ENCODE measurements at regions not wholly inside any gene's neighbourhood (a gene's known extent, or its start where the extent isn't known, plus 50 kb on each side); places are given as distances from the start of the nearest gene placed in this dataset.
"Not testable (repeated sequence)": the region's sequence is repeated elsewhere in the genome, so short reads cannot be mapped to it uniquely, and the experiment has no call there.

GRCh38 chr7:152594801-152595200 lies 81.1 kb downstream of the XRCC2 start:
- no peak overlapping the region for H3K27ac ChIP-seq (ENCODE audit: low read length)
- no peaks in the 10 kb centered on the region for H3K36me3 ChIP-seq (ENCODE audit: insufficient read depth, low read length)
- no peak overlapping the region for H3K9ac ChIP-seq (ENCODE audit: low read length)
- H3K4me1 ChIP-seq (ENCODE audit: low read length) = no peaks in the 10 kb centered on the region
- H3K9me3 ChIP-seq (ENCODE audit: low read length) = no peaks in the 10 kb centered on the region
- no peak overlapping the region for H2AFZ ChIP-seq (ENCODE audit: low read length)
- no peak overlapping the region for H3K4me2 ChIP-seq (ENCODE audit: low read depth, low read length, poor library complexity, severe bottlenecking)
- H3K9me2 ChIP-seq (replicated peaks; ENCODE audit: insufficient read depth, low read length) = no peaks in the 10 kb centered on the region
- no peaks in the 10 kb centered on the region for H3K79me2 ChIP-seq (ENCODE audit: low read length)
- no peak for DNase-seq
- H4K20me1 ChIP-seq (ENCODE audit: insufficient read depth, low read depth, low read length) = no peaks in the 10 kb centered on the region
- no peak overlapping the region for H3K4me3 ChIP-seq (ENCODE audit: low read length)
- H3K27me3 ChIP-seq (ENCODE audit: low read length) = no peaks in the 10 kb centered on the region

- no peaks in the 10 kb centered on the region for H3K27me3 ChIP-seq (ENCODE audit: low read length)
- no peak overlapping the region for H3K9ac ChIP-seq (ENCODE audit: low read length)
- H3K9me3 ChIP-seq (ENCODE audit: low read length) = no peaks in the 10 kb centered on the region
- DNase-seq = no peak
- no peaks in the 10 kb centered on the region for H3K79me2 ChIP-seq (ENCODE audit: low read length)
- H3K27ac ChIP-seq (ENCODE audit: low read length) = no peak overlapping the region
- no peaks in the 10 kb centered on the region for H3K36me3 ChIP-seq (ENCODE audit: insufficient read depth, low read length)
- no peak overlapping the region for H3K4me3 ChIP-seq (ENCODE audit: low read length)
- no peaks in the 10 kb centered on the region for H4K20me1 ChIP-seq (ENCODE audit: insufficient read depth, low read depth, low read length)
- no peak overlapping the region for H3K4me2 ChIP-seq (ENCODE audit: low read depth, low read length, poor library complexity, severe bottlenecking)
- H2AFZ ChIP-seq (ENCODE audit: low read length) = no peak overlapping the region
- no peaks in the 10 kb centered on the region for H3K9me2 ChIP-seq (replicated peaks; ENCODE audit: insufficient read depth, low read length)
- H3K4me1 ChIP-seq (ENCODE audit: low read length) = no peaks in the 10 kb centered on the region
These were observed 84.0 kb downstream of the XRCC2 start for GRCh38 chr7:152591976-152592375.

DNA sequence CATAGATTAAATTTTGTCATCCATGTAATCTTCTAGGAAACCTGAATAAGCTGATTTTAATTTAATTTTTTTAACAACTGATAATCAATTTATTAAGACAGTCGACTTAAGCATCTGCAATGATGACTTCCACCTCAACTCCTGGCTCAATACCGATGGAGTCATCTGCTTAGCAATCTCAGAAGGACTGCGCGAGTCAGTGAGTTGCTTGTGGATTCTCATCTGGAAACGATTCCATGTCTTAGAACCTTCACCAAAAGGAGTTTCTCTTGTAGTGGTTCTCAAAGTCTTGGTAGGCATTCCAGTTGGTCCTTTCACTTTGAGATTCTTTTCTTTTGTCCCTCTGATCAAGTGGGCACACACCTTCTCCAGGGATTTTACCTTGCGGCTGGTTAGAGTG lies 85.5 kb downstream of the XRCC2 start:
- H3K79me2 ChIP-seq (ENCODE audit: low read length) = no peaks in the 10 kb centered on the region
- no peak overlapping the region for H3K27ac ChIP-seq (ENCODE audit: low read length)
- no peak overlapping the region for H3K4me2 ChIP-seq (ENCODE audit: low read depth, low read length, poor library complexity, severe bottlenecking)
- no peaks in the 10 kb centered on the region for H3K36me3 ChIP-seq (ENCODE audit: insufficient read depth, low read length)
- no peak overlapping the region for H3K9ac ChIP-seq (ENCODE audit: low read length)
- no peaks in the 10 kb centered on the region for H3K27me3 ChIP-seq (ENCODE audit: low read length)
- no peaks in the 10 kb centered on the region for H3K9me2 ChIP-seq (replicated peaks; ENCODE audit: insufficient read depth, low read length)
- H4K20me1 ChIP-seq (ENCODE audit: insufficient read depth, low read depth, low read length) = no peaks in the 10 kb centered on the region
- no peaks in the 10 kb centered on the region for H3K9me3 ChIP-seq (ENCODE audit: low read length)
- DNase-seq = no peak
- H3K4me1 ChIP-seq (ENCODE audit: low read length) = no peaks in the 10 kb centered on the region
- H2AFZ ChIP-seq (ENCODE audit: low read length) = no peak overlapping the region
- H3K4me3 ChIP-seq (ENCODE audit: low read length) = no peak overlapping the region

DNA sequence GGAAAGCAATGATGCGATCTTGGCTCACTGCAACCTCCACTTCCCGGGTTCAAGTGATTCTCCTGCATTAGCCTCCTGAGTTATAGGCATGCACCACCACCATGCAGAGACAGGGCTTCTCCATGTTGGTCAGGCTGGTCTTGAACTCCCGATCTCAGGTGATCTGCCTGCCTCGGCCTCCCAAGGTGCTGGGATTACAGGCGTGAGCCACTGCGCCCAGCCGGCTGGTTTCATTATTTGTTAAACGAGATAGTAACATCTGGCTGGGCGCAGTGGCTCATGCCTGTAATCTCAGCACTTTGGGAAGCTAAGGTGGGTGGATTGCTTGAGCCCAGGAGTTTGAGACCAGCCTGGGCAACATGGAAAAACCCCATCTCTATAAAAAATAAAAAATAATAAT lies 86.1 kb downstream of the XRCC2 start:
- H4K20me1 ChIP-seq (ENCODE audit: insufficient read depth, low read depth, low read length); H3K4me3 ChIP-seq (ENCODE audit: low read length); H3K27me3 ChIP-seq (ENCODE audit: low read length); H3K4me1 ChIP-seq (ENCODE audit: low read length); H3K27ac ChIP-seq (ENCODE audit: low read length); H3K4me2 ChIP-seq (ENCODE audit: low read depth, low read length, poor library complexity, severe bottlenecking); H3K36me3 ChIP-seq (ENCODE audit: insufficient read depth, low read length); H3K9me2 ChIP-seq (replicated peaks; ENCODE audit: insufficient read depth, low read length); H3K9me3 ChIP-seq (ENCODE audit: low read length); DNase-seq; H3K9ac ChIP-seq (ENCODE audit: low read length); H3K79me2 ChIP-seq (ENCODE audit: low read length); H2AFZ ChIP-seq (ENCODE audit: low read length): not testable (repeated sequence)

DNA sequence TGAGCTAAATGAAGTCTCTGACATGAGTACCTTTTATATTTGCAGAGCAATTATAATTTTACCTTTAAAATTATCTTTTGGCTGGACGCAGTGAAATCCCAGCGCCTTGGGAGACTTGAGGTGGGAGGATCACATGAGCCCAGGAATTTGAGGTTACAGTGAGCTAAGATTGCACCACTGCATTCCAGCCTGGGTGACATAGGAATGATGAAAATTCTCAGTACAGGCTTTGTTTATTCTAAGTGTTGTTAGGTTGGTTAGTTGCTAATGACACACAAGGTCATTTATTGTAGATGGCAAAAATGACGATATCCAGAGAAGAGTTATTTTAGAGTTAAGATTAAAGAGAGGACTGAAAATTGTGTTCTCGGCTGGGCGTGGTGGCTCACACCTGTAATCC lies 87.6 kb downstream of the XRCC2 start:
- no peaks in the 10 kb centered on the region for H3K79me2 ChIP-seq (ENCODE audit: low read length)
- no peaks in the 10 kb centered on the region for H3K4me1 ChIP-seq (ENCODE audit: low read length)
- no peak overlapping the region for H3K27ac ChIP-seq (ENCODE audit: low read length)
- no peaks in the 10 kb centered on the region for H3K36me3 ChIP-seq (ENCODE audit: insufficient read depth, low read length)
- no peak overlapping the region for H3K4me3 ChIP-seq (ENCODE audit: low read length)
- no peak overlapping the region for H2AFZ ChIP-seq (ENCODE audit: low read length)
- H3K9ac ChIP-seq (ENCODE audit: low read length) = no peak overlapping the region
- no peaks in the 10 kb centered on the region for H3K9me2 ChIP-seq (replicated peaks; ENCODE audit: insufficient read depth, low read length)
- H4K20me1 ChIP-seq (ENCODE audit: insufficient read depth, low read depth, low read length) = no peaks in the 10 kb centered on the region
- H3K27me3 ChIP-seq (ENCODE audit: low read length) = no peaks in the 10 kb centered on the region
- H3K9me3 ChIP-seq (ENCODE audit: low read length) = no peaks in the 10 kb centered on the region
- H3K4me2 ChIP-seq (ENCODE audit: low read depth, low read length, poor library complexity, severe bottlenecking) = no peak overlapping the region
- no peak for DNase-seq

DNA sequence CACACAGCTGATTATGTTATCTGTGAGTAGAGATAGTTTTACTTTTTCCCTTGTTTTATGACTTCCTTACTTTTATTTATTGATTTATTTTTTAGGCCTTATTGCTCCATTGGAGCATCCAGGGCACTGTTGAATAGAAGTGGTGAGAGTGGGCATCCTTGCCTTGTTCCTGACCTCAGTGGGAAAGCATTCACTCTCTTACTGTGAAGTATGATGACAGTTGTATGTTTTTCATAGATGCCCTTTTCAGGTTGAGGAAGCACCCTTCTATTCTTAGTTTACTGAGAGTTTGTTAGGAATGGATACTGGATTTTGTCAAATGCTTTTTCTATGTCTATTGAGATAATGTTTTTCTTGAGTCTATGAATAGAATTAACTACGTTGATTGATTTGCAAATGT lies 88.6 kb downstream of the XRCC2 start:
- H3K79me2 ChIP-seq (ENCODE audit: low read length) = no peaks in the 10 kb centered on the region
- H3K4me2 ChIP-seq (ENCODE audit: low read depth, low read length, poor library complexity, severe bottlenecking) = no peak overlapping the region
- H3K9ac ChIP-seq (ENCODE audit: low read length) = no peak overlapping the region
- no peak overlapping the region for H3K27ac ChIP-seq (ENCODE audit: low read length)
- no peaks in the 10 kb centered on the region for H3K9me2 ChIP-seq (replicated peaks; ENCODE audit: insufficient read depth, low read length)
- no peaks in the 10 kb centered on the region for H3K9me3 ChIP-seq (ENCODE audit: low read length)
- no peaks in the 10 kb centered on the region for H3K4me1 ChIP-seq (ENCODE audit: low read length)
- no peak for DNase-seq
- no peaks in the 10 kb centered on the region for H3K36me3 ChIP-seq (ENCODE audit: insufficient read depth, low read length)
- H3K27me3 ChIP-seq (ENCODE audit: low read length) = no peaks in the 10 kb centered on the region
- H2AFZ ChIP-seq (ENCODE audit: low read length) = no peak overlapping the region
- no peak overlapping the region for H3K4me3 ChIP-seq (ENCODE audit: low read length)
- no peaks in the 10 kb centered on the region for H4K20me1 ChIP-seq (ENCODE audit: insufficient read depth, low read depth, low read length)

GRCh38 chr7:152583006-152583405 lies 92.9 kb downstream of the XRCC2 start:
- Histone ChIP-seq H3K4me3 (ENCODE audit: low read length) (no peak overlapping the region), H3K36me3 (ENCODE audit: insufficient read depth, low read length) (no peaks in the 10 kb centered on the region), H3K4me1 (ENCODE audit: low read length) (no peaks in the 10 kb centered on the region), H4K20me1 (ENCODE audit: insufficient read depth, low read depth, low read length) (no peaks in the 10 kb centered on the region), H2AFZ (ENCODE audit: low read length) (no peak overlapping the region), H3K27ac (ENCODE audit: low read length) (no peak overlapping the region), H3K79me2 (ENCODE audit: low read length) (no peaks in the 10 kb centered on the region), H3K27me3 (ENCODE audit: low read length) (no peaks in the 10 kb centered on the region), H3K9me2 (replicated peaks; ENCODE audit: insufficient read depth, low read length) (no peaks in the 10 kb centered on the region), H3K4me2 (ENCODE audit: low read depth, low read length, poor library complexity, severe bottlenecking) (no peak overlapping the region), H3K9me3 (ENCODE audit: low read length) (no peaks in the 10 kb centered on the region), H3K9ac (ENCODE audit: low read length) (no peak overlapping the region)
- DNase-seq = no peak

GRCh38 chr7:152579070-152579469 lies 96.9 kb downstream of the XRCC2 start:
- Histone ChIP-seq H3K36me3 (ENCODE audit: insufficient read depth, low read length) (no peaks in the 10 kb centered on the region), H3K9me2 (replicated peaks; ENCODE audit: insufficient read depth, low read length) (no peaks in the 10 kb centered on the region), H3K4me3 (ENCODE audit: low read length) (no peak overlapping the region), H3K27ac (ENCODE audit: low read length) (no peak overlapping the region), H3K9ac (ENCODE audit: low read length) (no peak overlapping the region), H3K79me2 (ENCODE audit: low read length) (no peaks in the 10 kb centered on the region), H3K4me1 (ENCODE audit: low read length) (no peaks in the 10 kb centered on the region), H2AFZ (ENCODE audit: low read length) (no peak overlapping the region), H4K20me1 (ENCODE audit: insufficient read depth, low read depth, low read length) (no peaks in the 10 kb centered on the region), H3K27me3 (ENCODE audit: low read length) (no peaks in the 10 kb centered on the region), H3K9me3 (ENCODE audit: low read length) (no peaks in the 10 kb centered on the region), H3K4me2 (ENCODE audit: low read depth, low read length, poor library complexity, severe bottlenecking) (no peak overlapping the region)
- DNase-seq = no peak

DNA sequence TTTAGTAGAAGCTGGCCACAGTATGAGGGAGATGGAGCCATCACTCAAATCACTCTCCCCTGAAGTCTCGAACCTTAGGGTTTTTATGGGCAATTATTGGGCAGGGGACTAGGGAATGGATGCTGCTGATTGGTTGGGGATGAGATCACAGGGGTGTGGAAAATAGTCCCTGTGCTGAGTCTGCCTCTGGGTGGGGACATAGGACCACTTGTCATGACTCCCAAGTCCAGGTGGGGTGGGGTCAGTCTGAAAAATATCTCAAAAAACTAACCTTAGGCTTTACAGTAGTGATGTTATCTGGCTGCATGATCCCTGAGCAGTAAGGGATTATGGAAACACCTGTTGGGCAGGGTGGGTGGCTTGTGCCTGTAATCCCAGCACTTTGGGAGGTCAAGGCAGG lies 98.6 kb downstream of the XRCC2 start:
- Histone ChIP-seq H2AFZ (ENCODE audit: low read length) (no peak overlapping the region), H3K4me3 (ENCODE audit: low read length) (no peak overlapping the region)

More for the DNA sequence above, 98.6 kb downstream of the XRCC2 start:
- no peaks in the 10 kb centered on the region for H3K27me3 ChIP-seq (ENCODE audit: low read length)
- H3K36me3 ChIP-seq (ENCODE audit: insufficient read depth, low read length) = no peaks in the 10 kb centered on the region
- H3K4me2 ChIP-seq (ENCODE audit: low read depth, low read length, poor library complexity, severe bottlenecking) = no peak overlapping the region
- H4K20me1 ChIP-seq (ENCODE audit: insufficient read depth, low read depth, low read length) = no peaks in the 10 kb centered on the region
- no peaks in the 10 kb centered on the region for H3K9me3 ChIP-seq (ENCODE audit: low read length)
- H3K27ac ChIP-seq (ENCODE audit: low read length) = no peak overlapping the region
- H3K79me2 ChIP-seq (ENCODE audit: low read length) = no peaks in the 10 kb centered on the region
- no peaks in the 10 kb centered on the region for H3K4me1 ChIP-seq (ENCODE audit: low read length)
- no peaks in the 10 kb centered on the region for H3K9me2 ChIP-seq (replicated peaks; ENCODE audit: insufficient read depth, low read length)
- no peak for DNase-seq
- H3K9ac ChIP-seq (ENCODE audit: low read length) = no peak overlapping the region

Data from Karpas-422 (cell line).